Epithelial cell of proximal tubule (primary cell): ENCODE measurements at regions not wholly inside any gene's neighbourhood (a gene's known extent, or its start where the extent isn't known, plus 50 kb on each side); places are given as distances from the start of the nearest gene placed in this dataset.
"Not testable (repeated sequence)": the region's sequence is repeated elsewhere in the genome, so short reads cannot be mapped to it uniquely, and the experiment has no call there.

Experiments used
- DNase-seq: peaks from one replicate; pipeline ENCODE4 v3.0.0-alpha.2; 2011; ENCODE audit warnings: low read depth
- H3K4me3 ChIP-seq: 2 replicates; pipeline ENCODE4 v1.5.1; 2011; ENCODE audit warnings: low read depth, mild to moderate bottlenecking, low read length
- CTCF ChIP-seq: conservative IDR thresholded peaks from 2 replicates; pipeline ENCODE4 v1.5.1; 2012; ENCODE audit warnings: low read depth, mild to moderate bottlenecking, low read length

- no peak for TF ChIP-seq CTCF
- DNase-seq = no peak
- H3K4me3 ChIP-seq = no peak overlapping the region
These were observed 222.8 kb downstream of the FAM43A start for GRCh38 chr3:194908496-194908895.

DNA sequence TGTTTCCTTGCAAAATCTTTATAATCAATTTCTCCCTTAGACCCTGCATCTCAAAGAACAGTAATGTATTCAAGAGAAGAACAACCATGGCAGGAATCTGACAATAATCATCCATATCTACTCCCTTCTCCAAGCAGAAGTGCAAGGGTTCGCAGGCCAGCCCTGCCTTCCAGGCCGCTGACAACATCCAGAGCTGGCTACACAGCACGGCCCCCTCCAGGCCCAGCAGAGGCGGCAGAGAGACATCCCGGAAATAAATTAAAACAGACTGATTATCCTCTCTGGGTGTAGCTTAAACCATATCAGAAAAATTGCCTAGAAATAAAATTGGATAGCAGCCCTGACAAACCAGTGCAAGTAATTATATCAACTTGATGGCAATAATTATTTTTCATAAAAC, 223.3 kb downstream of the FAM43A start:
- no peak overlapping the region for H3K4me3 ChIP-seq
- no peak for DNase-seq
- TF ChIP-seq CTCF = no peak

DNA sequence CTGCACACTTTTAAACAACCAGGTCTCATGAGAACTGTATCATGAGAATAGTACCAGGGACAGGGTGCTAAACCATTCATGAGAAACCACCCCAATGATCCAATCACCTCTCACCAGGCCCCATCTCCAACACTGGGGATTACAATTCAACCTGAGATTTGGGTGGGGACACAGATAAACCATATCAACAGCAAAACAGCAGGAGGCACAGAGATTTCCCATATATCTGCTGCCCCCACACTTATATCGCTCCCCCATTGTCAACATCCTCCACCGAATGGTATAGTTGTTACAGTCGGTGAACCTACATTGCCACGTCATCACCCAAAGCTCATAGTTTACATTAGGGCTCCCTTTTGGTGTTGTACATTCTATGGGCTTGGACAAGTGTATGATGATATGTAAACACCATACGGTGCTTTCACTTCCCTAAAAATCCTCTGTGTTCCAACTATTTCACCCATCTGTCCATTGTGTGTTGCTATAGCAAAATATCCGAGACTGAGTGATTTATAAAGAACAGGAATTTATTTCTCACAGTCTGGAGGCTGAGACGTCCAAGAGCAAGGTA, 224.8 kb downstream of the FAM43A start:
- no peak for DNase-seq

DNA sequence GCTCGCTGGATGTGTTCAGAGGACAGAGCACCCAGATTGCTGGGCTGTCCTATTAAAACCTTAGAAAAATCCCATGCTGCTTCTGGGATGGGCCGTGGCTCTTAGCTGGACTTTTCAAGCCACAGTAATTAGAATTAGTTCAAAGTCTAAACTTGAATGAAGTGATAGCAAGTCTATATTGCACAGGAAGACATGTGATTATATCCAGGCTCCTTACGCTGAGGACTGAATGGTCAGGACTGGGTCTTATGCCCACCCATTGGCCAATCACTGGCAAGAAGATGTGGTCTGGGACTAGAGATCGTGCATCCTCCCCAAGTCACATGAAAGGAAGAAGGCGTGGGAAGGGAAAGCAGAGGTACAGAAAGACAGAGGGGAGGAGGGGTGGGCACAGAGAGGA, 227.6 kb downstream of the FAM43A start:
- H3K4me3 ChIP-seq = no peak overlapping the region
- DNase-seq = no peak
- no peak for TF ChIP-seq CTCF

More for the DNA sequence above, 224.8 kb downstream of the FAM43A start:
- no peak overlapping the region for H3K4me3 ChIP-seq
- no peak for TF ChIP-seq CTCF

DNA sequence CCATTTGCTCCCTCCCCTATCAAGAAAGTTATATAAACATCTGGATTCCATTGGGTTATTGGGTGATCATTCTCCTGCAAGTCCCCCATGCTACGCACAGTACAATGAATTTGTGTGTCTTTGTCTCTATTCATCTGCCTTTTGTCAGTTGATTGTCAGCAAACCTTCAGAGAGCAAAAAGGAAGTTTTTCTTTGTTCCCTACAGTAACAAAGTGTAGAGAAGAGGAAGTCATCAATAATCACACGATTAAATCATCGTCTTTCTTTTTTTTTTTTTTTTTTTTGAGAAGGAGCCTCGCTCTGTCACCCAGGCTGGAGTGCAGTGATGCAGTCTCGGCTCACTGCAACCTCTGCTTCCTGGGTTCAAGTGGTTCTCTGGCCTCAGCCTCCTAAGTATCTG, 239.2 kb downstream of the FAM43A start:
- not testable (repeated sequence) for DNase-seq, H3K4me3 ChIP-seq

GRCh38 chr3:194925614-194926013, 239.9 kb downstream of the FAM43A start:
- no peak for DNase-seq
- no peak for TF ChIP-seq CTCF
- no peak overlapping the region for H3K4me3 ChIP-seq

DNA sequence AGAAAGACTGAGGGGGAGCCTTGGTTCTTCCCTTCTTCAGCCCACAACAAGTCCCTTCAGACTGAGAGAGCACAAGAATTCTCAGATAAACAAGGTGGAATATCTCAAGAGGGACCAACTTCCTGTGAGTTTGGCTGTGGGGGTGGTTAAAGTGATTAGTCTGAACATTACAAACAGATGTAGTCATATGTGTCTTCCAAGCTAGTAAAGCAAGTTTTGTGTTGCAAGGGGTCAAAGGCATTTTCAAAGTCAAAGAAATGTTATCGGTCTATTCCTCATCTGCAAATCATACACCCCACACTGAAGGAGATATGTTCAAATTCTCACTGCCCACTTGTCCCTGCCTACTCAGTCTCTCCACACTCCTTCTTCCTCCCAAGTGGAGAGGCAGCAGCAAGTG, 242.5 kb downstream of the FAM43A start:
- DNase-seq = no peak
- H3K4me3 ChIP-seq = no peak overlapping the region
- no peak for TF ChIP-seq CTCF
